ENCODE measurements at regions not wholly inside any gene's neighbourhood (a gene's known extent, or its start where the extent isn't known, plus 50 kb on each side); places are given as distances from the start of the nearest gene placed in this dataset.

GRCh38 chr3:5739949-5740348 lies 552.4 kb downstream of the EDEM1 start:
- TF ChIP-seq FOS (IDR thresholded peaks at IDR 0.05; ENCODE audit: borderline replicate concordance, insufficient read depth, low read length) (no peak), MYC (IDR thresholded peaks at IDR 0.05; ENCODE audit: low read depth, low read length) (no peak), MAX (IDR thresholded peaks at IDR 0.05; ENCODE audit: insufficient read depth, insufficient read length) (no peak), POLR2AphosphoS5 (IDR thresholded peaks at IDR 0.05; ENCODE audit: insufficient read depth, low read depth, low read length) (no peak), CTCF (IDR thresholded peaks at IDR 0.05; ENCODE audit: extremely low read depth in 1 of 2, insufficient read depth in 1 of 2, low read depth in 1 of 2, low read length in 2 of 2) (no peak), POLR2A (IDR thresholded peaks at IDR 0.05; ENCODE audit: low read depth, low read length) (no peak), JUN (IDR thresholded peaks at IDR 0.05; ENCODE audit: borderline replicate concordance, insufficient read depth, insufficient read length, low read depth) (no peak), GATA2 (IDR thresholded peaks at IDR 0.05; ENCODE audit: insufficient read depth, insufficient read length, low read depth, low read length) (no peak), EZH2 (IDR thresholded peaks at IDR 0.05; ENCODE audit: borderline replicate concordance, low read depth, low read length, severe bottlenecking) (no peak)
- H3K27me3 ChIP-seq (ENCODE audit: control insufficient read depth in 2 of 2, insufficient read depth in 2 of 2, low read length in 2 of 2): no peaks in the 10 kb centered on the region
- H2AFZ ChIP-seq (ENCODE audit: low read depth, low read length): no peak overlapping the region
- H3K27ac ChIP-seq (ENCODE audit: insufficient read depth, low read depth, low read length): no peak overlapping the region
- H3K4me3 ChIP-seq (replicated peaks in 1 of 3; ENCODE audit: insufficient read depth in 1 of 3, low read depth in 1 of 3, low read length in 3 of 3): no peak overlapping the region
- H4K20me1 ChIP-seq (replicated peaks; ENCODE audit: control insufficient read depth, extremely low read depth, insufficient read depth, low read length): no peaks in the 10 kb centered on the region
- intact Hi-C loops (cut with micrococcal nuclease) (no loop called here), dilution Hi-C loops (cut with MboI; ENCODE audit: extremely low pct_ligation_motif_present, low sequenced_read_pairs) (no loop called here)
- H3K9me1 ChIP-seq (replicated peaks; ENCODE audit: control insufficient read depth, extremely low read depth, insufficient read depth, low read length): no peaks in the 10 kb centered on the region
- FAIRE-seq: no peak
- ChIA-PET POLR2A (no interaction called here), CTCF (interaction anchor here (0.6 kb wide), 1 partner anchor 242 kb away, joined by 3 read pairs; no protein-coding TSS in a partner anchor)
- no peaks in the 10 kb centered on the region for H3K4me1 ChIP-seq (ENCODE audit: control insufficient read depth, extremely low read depth, insufficient read depth, low read length)
- no peak overlapping the region for H3K4me2 ChIP-seq (ENCODE audit: insufficient read depth, low read length)
- H3K9ac ChIP-seq (replicated peaks; ENCODE audit: extremely low read depth, insufficient read depth, low read length): no peak overlapping the region
- no peaks in the 10 kb centered on the region for H3K79me2 ChIP-seq (ENCODE audit: control insufficient read depth, insufficient read depth, low read length)
- no TSS peak for BruUV-seq (replicated peaks)
- no peaks in the 10 kb centered on the region for H3K9me3 ChIP-seq (replicated peaks; ENCODE audit: control insufficient read depth, insufficient read depth, low read length)
- no peaks in the 10 kb centered on the region for H3K36me3 ChIP-seq (ENCODE audit: control insufficient read depth in 2 of 2, extremely low read depth in 1 of 2, insufficient read depth in 2 of 2, low read length in 2 of 2)
- no peak for DNase-seq (ENCODE audit: low read depth, low spot score)

Data from endothelial cell of umbilical vein (primary cell).